Epithelial cell of esophagus (primary cell): ENCODE measurements at regions not wholly inside any gene's neighbourhood (a gene's known extent, or its start where the extent isn't known, plus 50 kb on each side); places are given as distances from the start of the nearest gene placed in this dataset.

ENCODE experiments used
- DNase-seq: peaks from one replicate; pipeline ENCODE4 v3.0.0; 2010; ENCODE audit warnings: low read depth
- H3K4me3 ChIP-seq: 2 replicates; pipeline ENCODE4 v1.5.1; 2011; ENCODE audit warnings: mild to moderate bottlenecking, low read length, control low read depth
- TF ChIP-seq, protein P1 (sequence below): IDR thresholded peaks from 2 replicates; pipeline ENCODE4 v1.5.1; 2011; ENCODE audit warnings: low read depth, mild to moderate bottlenecking, low read length, control low read depth, inconsistent platforms; ENCODE audit not compliant: insufficient read depth; ENCODE audit errors: missing control alignments

- no peak for DNase-seq
- TF ChIP-seq, protein P1, sequence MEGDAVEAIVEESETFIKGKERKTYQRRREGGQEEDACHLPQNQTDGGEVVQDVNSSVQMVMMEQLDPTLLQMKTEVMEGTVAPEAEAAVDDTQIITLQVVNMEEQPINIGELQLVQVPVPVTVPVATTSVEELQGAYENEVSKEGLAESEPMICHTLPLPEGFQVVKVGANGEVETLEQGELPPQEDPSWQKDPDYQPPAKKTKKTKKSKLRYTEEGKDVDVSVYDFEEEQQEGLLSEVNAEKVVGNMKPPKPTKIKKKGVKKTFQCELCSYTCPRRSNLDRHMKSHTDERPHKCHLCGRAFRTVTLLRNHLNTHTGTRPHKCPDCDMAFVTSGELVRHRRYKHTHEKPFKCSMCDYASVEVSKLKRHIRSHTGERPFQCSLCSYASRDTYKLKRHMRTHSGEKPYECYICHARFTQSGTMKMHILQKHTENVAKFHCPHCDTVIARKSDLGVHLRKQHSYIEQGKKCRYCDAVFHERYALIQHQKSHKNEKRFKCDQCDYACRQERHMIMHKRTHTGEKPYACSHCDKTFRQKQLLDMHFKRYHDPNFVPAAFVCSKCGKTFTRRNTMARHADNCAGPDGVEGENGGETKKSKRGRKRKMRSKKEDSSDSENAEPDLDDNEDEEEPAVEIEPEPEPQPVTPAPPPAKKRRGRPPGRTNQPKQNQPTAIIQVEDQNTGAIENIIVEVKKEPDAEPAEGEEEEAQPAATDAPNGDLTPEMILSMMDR, result no peak
- no peak overlapping the region for H3K4me3 ChIP-seq
These were observed 85.2 kb upstream of the RUNX1 start for GRCh38 chr21:35134309-35134708.

- no peak overlapping the region for H3K4me3 ChIP-seq
- TF ChIP-seq, protein P1, result no peak
These were observed 79.4 kb upstream of the RUNX1 start for GRCh38 chr21:35128536-35128935.

GRCh38 chr21:35127851-35128250 lies 78.7 kb upstream of the RUNX1 start:
- TF ChIP-seq, protein P1, result no peak
- no peak overlapping the region for H3K4me3 ChIP-seq
- no peak for DNase-seq

More at GRCh38 chr21:35128536-35128935, 79.4 kb upstream of the RUNX1 start:
- peak; percentile 73 for DNase-seq

GRCh38 chr21:35127026-35127425 lies 77.9 kb upstream of the RUNX1 start:
- DNase-seq, result no peak
- no peak overlapping the region for H3K4me3 ChIP-seq
- TF ChIP-seq, protein P1, result no peak

GRCh38 chr21:35120631-35121180 lies 71.6 kb upstream of the RUNX1 start:
- TF ChIP-seq, protein P1, result no peak
- DNase-seq, result no peak
- H3K4me3 ChIP-seq, result no peak overlapping the region

DNA sequence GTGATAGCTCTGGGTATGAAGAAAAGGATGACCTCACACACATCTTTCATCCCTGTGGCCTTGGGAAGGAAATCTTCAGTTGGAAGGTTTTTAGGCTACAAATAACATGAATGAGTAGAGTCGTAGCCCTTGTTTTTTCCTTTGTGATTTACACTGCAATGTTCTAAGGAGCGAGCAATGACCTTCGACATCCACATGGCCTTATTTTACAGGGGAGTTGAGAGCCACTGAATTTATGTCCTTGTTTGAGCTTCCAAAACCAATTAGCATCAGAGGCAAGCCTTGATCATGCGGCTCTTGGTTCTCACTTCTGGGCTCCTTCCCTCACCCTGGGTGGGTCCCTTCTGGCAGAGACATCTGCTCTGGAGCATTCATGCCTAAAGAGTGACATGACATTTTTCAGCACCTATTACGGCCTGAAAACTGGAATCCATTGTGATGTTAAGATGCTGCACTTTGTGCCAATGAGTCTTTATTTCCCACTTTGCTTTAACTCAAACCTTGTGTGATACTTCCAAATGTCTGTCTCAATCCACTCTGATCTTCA lies 70.5 kb upstream of the RUNX1 start:
- no peak overlapping the region for H3K4me3 ChIP-seq
- DNase-seq, result no peak
- TF ChIP-seq, protein P1, result no peak

- TF ChIP-seq, protein P1, result no peak
- H3K4me3 ChIP-seq, result no peak overlapping the region
- DNase-seq, result no peak
These were observed 67.7 kb upstream of the RUNX1 start for GRCh38 chr21:35116777-35117176.
